ENCODE measurements at regions not wholly inside any gene's neighbourhood (a gene's known extent, or its start where the extent isn't known, plus 50 kb on each side); places are given as distances from the start of the nearest gene placed in this dataset.

- TF ChIP-seq CTCF (IDR thresholded peaks at IDR 0.05) (peak; percentile 54 to 63 (median 61)), EP300 (IDR thresholded peaks at IDR 0.05; ENCODE audit: low read depth) (no peak), POLR2AphosphoS5 (IDR thresholded peaks at IDR 0.05) (no peak), POLR2A (IDR thresholded peaks at IDR 0.05) (no peak)
- in situ Hi-C loops (cut with MboI; ENCODE audit: low pct_ligation_motif_present in 1 of 4, low pct_unique_long_range_greater_than_20kb in 1 of 4, low sequenced_read_pairs in 3 of 4): loop anchor here in 3 of 4 donors (10.0 to 25.0 kb wide), 3 partner anchors 590 to 615 kb away; no protein-coding TSS in a partner anchor
- 4 to 12% methylated on average over 9 of the region's 9 CpGs for WGBS, 2 donors (ENCODE audit: low coverage in 1 of 2)
- no peaks in the 10 kb centered on the region for H3K9me3 ChIP-seq
- H3K4me3 ChIP-seq: no peak overlapping the region
- H3K4me1 ChIP-seq: no peaks in the 10 kb centered on the region
- intact Hi-C loops (cut with DNase I; ENCODE audit: low total_unique reads): no loop called here
- no peaks in the 10 kb centered on the region for H3K27me3 ChIP-seq
- no peaks in the 10 kb centered on the region for H3K36me3 ChIP-seq
- DNase-seq: peak; percentile 24
- H3K27ac ChIP-seq: no peak overlapping the region
Measured at GRCh38 chr4:85147481-85148076, 181.1 kb upstream of the WDFY3 start.

- no peak for TF ChIP-seq EP300 (IDR thresholded peaks at IDR 0.05; ENCODE audit: low read depth)
- TF ChIP-seq CTCF (IDR thresholded peaks at IDR 0.05): no peak
- no peak for TF ChIP-seq POLR2AphosphoS5 (IDR thresholded peaks at IDR 0.05)
- no peak for TF ChIP-seq POLR2A (IDR thresholded peaks at IDR 0.05)
- in situ Hi-C loops (cut with MboI; ENCODE audit: low pct_ligation_motif_present in 1 of 4, low pct_unique_long_range_greater_than_20kb in 1 of 4, low sequenced_read_pairs in 3 of 4): loop anchor here (10.0 to 25.0 kb wide), 3 partner anchors 588 to 613 kb away; no protein-coding TSS in a partner anchor
Measured at GRCh38 chr4:85149676-85150075, 183.2 kb upstream of the WDFY3 start.

GRCh38 chr4:85151371-85151770 is 184.9 kb upstream of the WDFY3 start:
- H3K27me3 ChIP-seq: no peaks in the 10 kb centered on the region
- no peak overlapping the region for H3K4me3 ChIP-seq
- no peaks in the 10 kb centered on the region for H3K9me3 ChIP-seq
- no peaks in the 10 kb centered on the region for H3K4me1 ChIP-seq
- H3K27ac ChIP-seq: no peak overlapping the region
- in situ Hi-C loops (cut with MboI; ENCODE audit: low pct_ligation_motif_present in 1 of 4, low pct_unique_long_range_greater_than_20kb in 1 of 4, low sequenced_read_pairs in 3 of 4) (loop anchor here in 1 of 4 donors (10.0 kb wide), 1 partner anchor 593 kb away; no protein-coding TSS in a partner anchor), intact Hi-C loops (cut with DNase I; ENCODE audit: low total_unique reads) (no loop called here)
- WGBS, 2 donors (ENCODE audit: low coverage in 1 of 2): 86 to 93% methylated on average over 1 of the region's 1 CpG
- no peak for DNase-seq
- TF ChIP-seq CTCF (IDR thresholded peaks at IDR 0.05) (no peak), POLR2A (IDR thresholded peaks at IDR 0.05) (no peak), EP300 (IDR thresholded peaks at IDR 0.05; ENCODE audit: low read depth) (no peak), POLR2AphosphoS5 (IDR thresholded peaks at IDR 0.05) (no peak)
- H3K36me3 ChIP-seq: no peaks in the 10 kb centered on the region

More at GRCh38 chr4:85149676-85150075, 183.2 kb upstream of the WDFY3 start:
- H3K27ac ChIP-seq: no peak overlapping the region
- H3K27me3 ChIP-seq: no peaks in the 10 kb centered on the region
- no peaks in the 10 kb centered on the region for H3K4me1 ChIP-seq
- H3K9me3 ChIP-seq: no peaks in the 10 kb centered on the region
- WGBS, 2 donors (ENCODE audit: low coverage in 1 of 2): 92% methylated on average over 1 of the region's 1 CpG; no CpG with 5 or more reads in 1 of the 2 donors
- intact Hi-C loops (cut with DNase I; ENCODE audit: low total_unique reads): no loop called here
- no peak overlapping the region for H3K4me3 ChIP-seq
- no peaks in the 10 kb centered on the region for H3K36me3 ChIP-seq
- no peak for DNase-seq

GRCh38 chr4:85151786-85152185 is 185.3 kb upstream of the WDFY3 start:
- in situ Hi-C loops (cut with MboI; ENCODE audit: low pct_ligation_motif_present in 1 of 4, low pct_unique_long_range_greater_than_20kb in 1 of 4, low sequenced_read_pairs in 3 of 4): loop anchor here in 1 of 4 donors (10.0 kb wide), 1 partner anchor 593 kb away; no protein-coding TSS in a partner anchor
- no peaks in the 10 kb centered on the region for H3K27me3 ChIP-seq
- no peaks in the 10 kb centered on the region for H3K4me1 ChIP-seq
- no peaks in the 10 kb centered on the region for H3K36me3 ChIP-seq
- whole genome bisulfite sequencing, 2 donors (ENCODE audit: low coverage in 1 of 2): 72 to 77% methylated on average over 2 of the region's 2 CpGs
- no peaks in the 10 kb centered on the region for H3K9me3 ChIP-seq
- TF ChIP-seq POLR2AphosphoS5 (IDR thresholded peaks at IDR 0.05): no peak
- DNase-seq: no peak
- H3K4me3 ChIP-seq: no peak overlapping the region
- intact Hi-C loops (cut with DNase I; ENCODE audit: low total_unique reads): no loop called here
- no peak overlapping the region for H3K27ac ChIP-seq
